Right lobe of liver (tissue), 6 donors: ENCODE measurements at regions not wholly inside any gene's neighbourhood (a gene's known extent, or its start where the extent isn't known, plus 50 kb on each side); places are given as distances from the start of the nearest gene placed in this dataset.

Experiments
- ATAC-seq, 4 donors: fragments of 200-7000 bp; cut with Tn5 transposase; one replicate each; pipeline ENCODE4 v1.9.1; 2020; ENCODE audit warnings: mild to moderate bottlenecking in 4 of 4, moderate library complexity in 4 of 4
- DNase-seq, 3 donors: peaks; one replicate each; pipeline ENCODE4 v3.0.0-alpha.2; 2020
- H3K27ac ChIP-seq, 3 donors: fragments of 200-600 bp; one replicate each; pipeline ENCODE4 v1.8.0; 2022
- H3K27me3 ChIP-seq, 2 donors: fragments of 200-600 bp; one replicate each; pipeline ENCODE4 v1.8.0; 2022
- H3K36me3 ChIP-seq, 4 donors: fragments of 200-600 bp; sonication (generic) in 1 of 4; one replicate each; pipeline versions ENCODE4 v1.5.1 to v1.8.0; 2017 to 2022; ENCODE audit warnings: control low read depth in 1 of 4
- H3K4me1 ChIP-seq, 4 donors: fragments of 200-600 bp; sonication (generic) in 1 of 4; one replicate each; pipeline versions ENCODE4 v1.5.1 to v1.8.0; 2017 to 2022; ENCODE audit warnings: control low read depth in 1 of 4
- H3K4me3 ChIP-seq, 3 donors: fragments of 200-600 bp; one replicate each; pipeline ENCODE4 v1.8.0; 2022
- H3K9me3 ChIP-seq, 4 donors: fragments of 200-600 bp; sonication (generic) in 1 of 4; one replicate each; pipeline versions ENCODE4 v1.5.1 to v1.8.0; 2017 to 2022; ENCODE audit warnings: control low read depth in 1 of 4
- CTCF ChIP-seq, 4 donors: fragments of 200-600 bp in 3 of 4; fragments of 450-650 bp in 1 of 4; IDR thresholded peaks; one replicate each; pipeline versions ENCODE4 v1.5.1 to v1.8.0; 2016 to 2022; ENCODE audit warnings: antibody characterized with exemption in 4 of 4, mild to moderate bottlenecking in 2 of 4
- POLR2A ChIP-seq: fragments of 450-650 bp; IDR thresholded peaks from one replicate; pipeline ENCODE4 v1.6.1; 2017; ENCODE audit warnings: antibody characterized with exemption, mild to moderate bottlenecking
- WGBS: methylation state at CpG from one replicate; pipeline ENCODE4 v1.1.6; 2018; ENCODE audit warnings: low coverage, low lambda C conversion rate; ENCODE audit not compliant: insufficient coverage; ENCODE audit errors: missing lambda C conversion rate; 5-methylcytosine and 5-hydroxymethylcytosine counted together
- intact Hi-C, 2 donors: fragments of 100-400 bp; cut with DNase I; formaldehyde crosslinking; loops; one replicate each; pipeline versions ENCODE4 v1.11.2 to v1.14.1; 2022
- donor health status: DM: no; HTN: yes; CAD: no.
- donor health status: DM: no; HTN: no; CAD: no.
- donor health status: DM: no; HTN: no; CAD: no.
- donor health status: DM: no; HTN: yes; CAD: no.
- donor health status: DM: no; HTN: yes; CAD: no.

GRCh38 chr9:81335879-81336421, 353.4 kb downstream of the TLE1 start:
- Histone ChIP-seq H3K4me3 (no peak overlapping the region), H3K27ac (no peak overlapping the region), H3K4me1 (no peaks in the 10 kb centered on the region), H3K36me3 (no peaks in the 10 kb centered on the region), H3K9me3 (peaks cover 0 to 1% (median 0%) of the 10 kb centered on the region in 4 donors), H3K27me3 (no peaks in the 10 kb centered on the region)
- ATAC-seq (no peak), DNase-seq (no peak)
- intact Hi-C loops = no loop called here
- TF ChIP-seq CTCF (IDR thresholded peaks at IDR 0.05) (no peak), POLR2A (no peak)
- 71% methylated on average over 3 of the region's 3 CpGs for WGBS

GRCh38 chr9:81321551-81321950, 367.8 kb downstream of the TLE1 start:
- 88% methylated on average over 3 of the region's 3 CpGs for WGBS
- H3K4me3 ChIP-seq = no peak overlapping the region
- ATAC-seq (no peak), DNase-seq (no peak)
- TF ChIP-seq POLR2A = no peak
- no peaks in the 10 kb centered on the region for H3K9me3 ChIP-seq
- H3K4me1 ChIP-seq = no peaks in the 10 kb centered on the region
- no peaks in the 10 kb centered on the region for H3K36me3 ChIP-seq
- no peak overlapping the region for H3K27ac ChIP-seq
- no peaks in the 10 kb centered on the region for H3K27me3 ChIP-seq
- intact Hi-C loops = no loop called here

GRCh38 chr9:81320909-81321482, 368.4 kb downstream of the TLE1 start:
- ATAC-seq (no peak), DNase-seq (no peak)
- Histone ChIP-seq H3K9me3 (no peaks in the 10 kb centered on the region), H3K27me3 (no peaks in the 10 kb centered on the region), H3K36me3 (no peaks in the 10 kb centered on the region), H3K4me3 (no peak overlapping the region), H3K4me1 (no peaks in the 10 kb centered on the region), H3K27ac (no peak overlapping the region)
- intact Hi-C loops = no loop called here
- TF ChIP-seq CTCF (IDR thresholded peaks at IDR 0.05) (no peak), POLR2A (no peak)
- WGBS = 82% methylated on average over 4 of the region's 4 CpGs

- Histone ChIP-seq H3K36me3 (no peaks in the 10 kb centered on the region), H3K9me3 (no peaks in the 10 kb centered on the region), H3K4me3 (no peak overlapping the region), H3K27ac (no peak overlapping the region), H3K27me3 (no peaks in the 10 kb centered on the region), H3K4me1 (peaks cover 0 to 12% (median 2%) of the 10 kb centered on the region in 4 donors)
- intact Hi-C loops = no loop called here
- ATAC-seq = peak in 1 of 4 donors; percentile 77
- no peak for TF ChIP-seq POLR2A
- TF ChIP-seq CTCF (IDR thresholded peaks at IDR 0.05) = no peak
- 79% methylated on average over 3 of the region's 3 CpGs for WGBS
- DNase-seq = no peak
Observed at GRCh38 chr9:81318571-81318970, 370.8 kb downstream of the TLE1 start.

GRCh38 chr9:81317939-81318338, 371.4 kb downstream of the TLE1 start:
- WGBS = 76% methylated on average over 7 of the region's 7 CpGs
- ATAC-seq (no peak), DNase-seq (no peak)
- Histone ChIP-seq H3K27ac (no peak overlapping the region), H3K9me3 (no peaks in the 10 kb centered on the region), H3K36me3 (no peaks in the 10 kb centered on the region), H3K27me3 (no peaks in the 10 kb centered on the region), H3K4me3 (no peak overlapping the region), H3K4me1 (peaks cover 0 to 12% (median 2%) of the 10 kb centered on the region in 4 donors)
- TF ChIP-seq CTCF (IDR thresholded peaks at IDR 0.05) (no peak), POLR2A (no peak)
- intact Hi-C loops = no loop called here
